GM23338 (cell line): ENCODE measurements at regions not wholly inside any gene's neighbourhood (a gene's known extent, or its start where the extent isn't known, plus 50 kb on each side); places are given as distances from the start of the nearest gene placed in this dataset.

Experiments used
- ATAC-seq: fragments of 200-7000 bp; cut with Tn5 transposase; 3 replicates; pipeline ENCODE4 v1.9.1; 2020
- DNase-seq: peaks from one replicate; pipeline ENCODE4 v3.0.0-alpha.2; 2015; ENCODE audit warnings: low spot score
- H2AFZ ChIP-seq: fragments of 200-600 bp; sonication (generic); 2 replicates; pipeline ENCODE4 v1.8.0; 2016; ENCODE audit warnings: antibody characterized with exemption, mild to moderate bottlenecking, moderate library complexity
- H3F3A ChIP-seq: fragments of 200-600 bp; sonication (generic); replicated peaks from 2 replicates; pipeline ENCODE4 v1.8.0; 2017; ENCODE audit warnings: antibody characterized with exemption, mixed run types, low read depth
- H3K27ac ChIP-seq: fragments of 200-600 bp; sonication (generic); 2 replicates; pipeline ENCODE4 v1.6.1; 2016; ENCODE audit warnings: low read depth
- H3K27me3 ChIP-seq: fragments of 200-600 bp; sonication (generic); 2 replicates; pipeline ENCODE4 v1.8.0; 2016; ENCODE audit warnings: mild to moderate bottlenecking, mixed run types, moderate library complexity; ENCODE audit not compliant: insufficient read depth
- H3K36me3 ChIP-seq: fragments of 200-600 bp; sonication (generic); 2 replicates; pipeline ENCODE4 v1.8.0; 2016; ENCODE audit warnings: mild to moderate bottlenecking; ENCODE audit not compliant: insufficient read depth
- H3K4me1 ChIP-seq: fragments of 200-600 bp; sonication (generic); 2 replicates; pipeline ENCODE4 v1.8.0; 2016; ENCODE audit warnings: mild to moderate bottlenecking, moderate library complexity; ENCODE audit not compliant: insufficient read depth
- H3K4me2 ChIP-seq: fragments of 200-600 bp; sonication (generic); 2 replicates; pipeline ENCODE4 v1.7.1; 2017; ENCODE audit warnings: mixed run types
- H3K4me3 ChIP-seq: fragments of 200-600 bp; sonication (generic); 2 replicates; pipeline ENCODE4 v1.6.1; 2016; ENCODE audit warnings: mixed run types
- H3K79me2 ChIP-seq: fragments of 200-600 bp; sonication (generic); replicated peaks from 2 replicates; pipeline ENCODE4 v1.8.0; 2017; ENCODE audit warnings: mild to moderate bottlenecking; ENCODE audit not compliant: insufficient read depth
- H3K9me2 ChIP-seq: fragments of 200-600 bp; sonication (generic); 2 replicates; pipeline ENCODE4 v1.8.0; 2017; ENCODE audit not compliant: insufficient read depth
- H4K20me1 ChIP-seq: fragments of 200-600 bp; sonication (generic); replicated peaks from 2 replicates; pipeline ENCODE4 v1.8.0; 2017; ENCODE audit warnings: mild to moderate bottlenecking; ENCODE audit not compliant: insufficient read depth
- H3K27ac Mint-ChIP-seq: 2 replicates; pipeline ENCODE4 v1.8.0; 2020; ENCODE audit warnings: inconsistent platforms, mild to moderate bottlenecking, moderate library complexity, mixed read lengths
- H3K27me3 Mint-ChIP-seq: 3 replicates; pipeline ENCODE4 v1.8.0; 2022; ENCODE audit warnings: low read depth, mild to moderate bottlenecking, moderate library complexity, mixed read lengths, inconsistent platforms; ENCODE audit not compliant: insufficient read depth, poor library complexity
- H3K36me3 Mint-ChIP-seq: 3 replicates; pipeline ENCODE4 v1.8.0; 2021; ENCODE audit warnings: low read depth, mild to moderate bottlenecking, inconsistent platforms, moderate library complexity, mixed read lengths
- H3K4me1 Mint-ChIP-seq: 3 replicates; pipeline ENCODE4 v1.8.0; 2020; ENCODE audit warnings: mild to moderate bottlenecking, inconsistent platforms, mixed read lengths
- H3K4me3 Mint-ChIP-seq: 3 replicates; pipeline ENCODE4 v1.8.0; 2021; ENCODE audit warnings: moderate library complexity, mild to moderate bottlenecking, inconsistent platforms, mixed read lengths
- H3K9me3 Mint-ChIP-seq: 3 replicates; pipeline ENCODE4 v1.8.0; 2020; ENCODE audit warnings: moderate library complexity, mild to moderate bottlenecking, inconsistent platforms, mixed read lengths
- EZH2 ChIP-seq: fragments of 200-600 bp; sonication (generic); IDR thresholded peaks from one replicate; pipeline ENCODE4 v1.8.0; 2017; ENCODE audit warnings: antibody characterized with exemption, mild to moderate bottlenecking, low read depth; ENCODE audit not compliant: unreplicated experiment
- JUNB ChIP-seq: IDR thresholded peaks from one replicate; pipeline ENCODE4 v1.6.1; 2016; ENCODE audit warnings: antibody characterized with exemption; ENCODE audit not compliant: unreplicated experiment
- NANOG ChIP-seq: IDR thresholded peaks from 2 replicates; pipeline ENCODE4 v1.6.1; 2016; ENCODE audit warnings: antibody characterized with exemption, borderline replicate concordance
- POLR2AphosphoS5 ChIP-seq: IDR thresholded peaks from 2 replicates; pipeline ENCODE4 v1.6.1; 2016; ENCODE audit warnings: antibody characterized with exemption, low read depth
- STAT1 ChIP-seq: IDR thresholded peaks from one replicate; pipeline ENCODE4 v1.6.1; 2016; ENCODE audit warnings: antibody characterized with exemption; ENCODE audit not compliant: unreplicated experiment
- ZNF114 ChIP-seq: fragments of 250-450 bp; sonication (Bioruptor Pico); IDR thresholded peaks from 2 replicates; pipeline ENCODE4 v1.5.0; 2020; ENCODE audit warnings: mild to moderate bottlenecking, moderate library complexity
- TF ChIP-seq, protein P1 (sequence below): IDR thresholded peaks from one replicate; pipeline ENCODE4 v1.6.1; 2018; ENCODE audit warnings: antibody characterized with exemption; ENCODE audit not compliant: unreplicated experiment
- TF ChIP-seq, protein P2 (sequence below): IDR thresholded peaks from 2 replicates; pipeline ENCODE4 v1.6.1; 2016; ENCODE audit warnings: antibody characterized with exemption
- TF ChIP-seq, protein P3 (sequence below): fragments of 250-450 bp; sonication (Bioruptor Pico); IDR thresholded peaks from 2 replicates; pipeline ENCODE4 v1.5.0; 2020; ENCODE audit warnings: mild to moderate bottlenecking, moderate library complexity

DNA sequence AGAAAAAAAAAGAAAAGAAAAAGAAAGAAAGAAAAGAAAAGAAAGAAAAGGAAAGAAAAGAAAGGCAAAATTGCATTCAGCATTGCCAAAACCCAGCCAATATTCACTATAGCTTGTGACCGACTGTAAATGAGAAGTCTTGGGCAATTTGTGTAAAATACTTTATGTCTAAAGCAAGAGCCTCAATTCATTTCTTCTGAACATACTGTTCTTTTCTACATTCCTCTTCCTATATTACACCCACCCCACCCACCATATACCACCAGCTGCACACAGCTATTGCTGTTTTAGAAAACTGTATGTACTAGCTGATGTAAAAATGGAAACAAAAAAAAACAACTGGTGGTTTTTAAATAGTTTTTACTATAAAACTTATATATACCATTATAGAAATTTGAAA, 156.9 kb upstream of the TTC29 start:
- H3K4me3 ChIP-seq: no peak overlapping the region
- H3K36me3 Mint-ChIP-seq: no peaks in the 10 kb centered on the region; the same call in 2 of the 3 replicates
- H3K27me3 ChIP-seq: no peaks in the 10 kb centered on the region
- H3K9me3 Mint-ChIP-seq: no peaks in the 10 kb centered on the region
- no peaks in the 10 kb centered on the region for H4K20me1 ChIP-seq
- H3K79me2 ChIP-seq: no peaks in the 10 kb centered on the region
- no peak overlapping the region for H3K27ac Mint-ChIP-seq
- no peaks in the 10 kb centered on the region for H3K36me3 ChIP-seq
- TF ChIP-seq, protein P1, sequence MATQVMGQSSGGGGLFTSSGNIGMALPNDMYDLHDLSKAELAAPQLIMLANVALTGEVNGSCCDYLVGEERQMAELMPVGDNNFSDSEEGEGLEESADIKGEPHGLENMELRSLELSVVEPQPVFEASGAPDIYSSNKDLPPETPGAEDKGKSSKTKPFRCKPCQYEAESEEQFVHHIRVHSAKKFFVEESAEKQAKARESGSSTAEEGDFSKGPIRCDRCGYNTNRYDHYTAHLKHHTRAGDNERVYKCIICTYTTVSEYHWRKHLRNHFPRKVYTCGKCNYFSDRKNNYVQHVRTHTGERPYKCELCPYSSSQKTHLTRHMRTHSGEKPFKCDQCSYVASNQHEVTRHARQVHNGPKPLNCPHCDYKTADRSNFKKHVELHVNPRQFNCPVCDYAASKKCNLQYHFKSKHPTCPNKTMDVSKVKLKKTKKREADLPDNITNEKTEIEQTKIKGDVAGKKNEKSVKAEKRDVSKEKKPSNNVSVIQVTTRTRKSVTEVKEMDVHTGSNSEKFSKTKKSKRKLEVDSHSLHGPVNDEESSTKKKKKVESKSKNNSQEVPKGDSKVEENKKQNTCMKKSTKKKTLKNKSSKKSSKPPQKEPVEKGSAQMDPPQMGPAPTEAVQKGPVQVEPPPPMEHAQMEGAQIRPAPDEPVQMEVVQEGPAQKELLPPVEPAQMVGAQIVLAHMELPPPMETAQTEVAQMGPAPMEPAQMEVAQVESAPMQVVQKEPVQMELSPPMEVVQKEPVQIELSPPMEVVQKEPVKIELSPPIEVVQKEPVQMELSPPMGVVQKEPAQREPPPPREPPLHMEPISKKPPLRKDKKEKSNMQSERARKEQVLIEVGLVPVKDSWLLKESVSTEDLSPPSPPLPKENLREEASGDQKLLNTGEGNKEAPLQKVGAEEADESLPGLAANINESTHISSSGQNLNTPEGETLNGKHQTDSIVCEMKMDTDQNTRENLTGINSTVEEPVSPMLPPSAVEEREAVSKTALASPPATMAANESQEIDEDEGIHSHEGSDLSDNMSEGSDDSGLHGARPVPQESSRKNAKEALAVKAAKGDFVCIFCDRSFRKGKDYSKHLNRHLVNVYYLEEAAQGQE: no peak
- TF ChIP-seq EZH2: no peak
- TF ChIP-seq, protein P2, sequence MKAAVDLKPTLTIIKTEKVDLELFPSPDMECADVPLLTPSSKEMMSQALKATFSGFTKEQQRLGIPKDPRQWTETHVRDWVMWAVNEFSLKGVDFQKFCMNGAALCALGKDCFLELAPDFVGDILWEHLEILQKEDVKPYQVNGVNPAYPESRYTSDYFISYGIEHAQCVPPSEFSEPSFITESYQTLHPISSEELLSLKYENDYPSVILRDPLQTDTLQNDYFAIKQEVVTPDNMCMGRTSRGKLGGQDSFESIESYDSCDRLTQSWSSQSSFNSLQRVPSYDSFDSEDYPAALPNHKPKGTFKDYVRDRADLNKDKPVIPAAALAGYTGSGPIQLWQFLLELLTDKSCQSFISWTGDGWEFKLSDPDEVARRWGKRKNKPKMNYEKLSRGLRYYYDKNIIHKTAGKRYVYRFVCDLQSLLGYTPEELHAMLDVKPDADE: no peak
- TF ChIP-seq JUNB: no peak
- TF ChIP-seq ZNF114 (CRISPR knock-in tag): no peak
- TF ChIP-seq POLR2AphosphoS5: no peak
- no peak for TF ChIP-seq STAT1
- TF ChIP-seq, protein P3, sequence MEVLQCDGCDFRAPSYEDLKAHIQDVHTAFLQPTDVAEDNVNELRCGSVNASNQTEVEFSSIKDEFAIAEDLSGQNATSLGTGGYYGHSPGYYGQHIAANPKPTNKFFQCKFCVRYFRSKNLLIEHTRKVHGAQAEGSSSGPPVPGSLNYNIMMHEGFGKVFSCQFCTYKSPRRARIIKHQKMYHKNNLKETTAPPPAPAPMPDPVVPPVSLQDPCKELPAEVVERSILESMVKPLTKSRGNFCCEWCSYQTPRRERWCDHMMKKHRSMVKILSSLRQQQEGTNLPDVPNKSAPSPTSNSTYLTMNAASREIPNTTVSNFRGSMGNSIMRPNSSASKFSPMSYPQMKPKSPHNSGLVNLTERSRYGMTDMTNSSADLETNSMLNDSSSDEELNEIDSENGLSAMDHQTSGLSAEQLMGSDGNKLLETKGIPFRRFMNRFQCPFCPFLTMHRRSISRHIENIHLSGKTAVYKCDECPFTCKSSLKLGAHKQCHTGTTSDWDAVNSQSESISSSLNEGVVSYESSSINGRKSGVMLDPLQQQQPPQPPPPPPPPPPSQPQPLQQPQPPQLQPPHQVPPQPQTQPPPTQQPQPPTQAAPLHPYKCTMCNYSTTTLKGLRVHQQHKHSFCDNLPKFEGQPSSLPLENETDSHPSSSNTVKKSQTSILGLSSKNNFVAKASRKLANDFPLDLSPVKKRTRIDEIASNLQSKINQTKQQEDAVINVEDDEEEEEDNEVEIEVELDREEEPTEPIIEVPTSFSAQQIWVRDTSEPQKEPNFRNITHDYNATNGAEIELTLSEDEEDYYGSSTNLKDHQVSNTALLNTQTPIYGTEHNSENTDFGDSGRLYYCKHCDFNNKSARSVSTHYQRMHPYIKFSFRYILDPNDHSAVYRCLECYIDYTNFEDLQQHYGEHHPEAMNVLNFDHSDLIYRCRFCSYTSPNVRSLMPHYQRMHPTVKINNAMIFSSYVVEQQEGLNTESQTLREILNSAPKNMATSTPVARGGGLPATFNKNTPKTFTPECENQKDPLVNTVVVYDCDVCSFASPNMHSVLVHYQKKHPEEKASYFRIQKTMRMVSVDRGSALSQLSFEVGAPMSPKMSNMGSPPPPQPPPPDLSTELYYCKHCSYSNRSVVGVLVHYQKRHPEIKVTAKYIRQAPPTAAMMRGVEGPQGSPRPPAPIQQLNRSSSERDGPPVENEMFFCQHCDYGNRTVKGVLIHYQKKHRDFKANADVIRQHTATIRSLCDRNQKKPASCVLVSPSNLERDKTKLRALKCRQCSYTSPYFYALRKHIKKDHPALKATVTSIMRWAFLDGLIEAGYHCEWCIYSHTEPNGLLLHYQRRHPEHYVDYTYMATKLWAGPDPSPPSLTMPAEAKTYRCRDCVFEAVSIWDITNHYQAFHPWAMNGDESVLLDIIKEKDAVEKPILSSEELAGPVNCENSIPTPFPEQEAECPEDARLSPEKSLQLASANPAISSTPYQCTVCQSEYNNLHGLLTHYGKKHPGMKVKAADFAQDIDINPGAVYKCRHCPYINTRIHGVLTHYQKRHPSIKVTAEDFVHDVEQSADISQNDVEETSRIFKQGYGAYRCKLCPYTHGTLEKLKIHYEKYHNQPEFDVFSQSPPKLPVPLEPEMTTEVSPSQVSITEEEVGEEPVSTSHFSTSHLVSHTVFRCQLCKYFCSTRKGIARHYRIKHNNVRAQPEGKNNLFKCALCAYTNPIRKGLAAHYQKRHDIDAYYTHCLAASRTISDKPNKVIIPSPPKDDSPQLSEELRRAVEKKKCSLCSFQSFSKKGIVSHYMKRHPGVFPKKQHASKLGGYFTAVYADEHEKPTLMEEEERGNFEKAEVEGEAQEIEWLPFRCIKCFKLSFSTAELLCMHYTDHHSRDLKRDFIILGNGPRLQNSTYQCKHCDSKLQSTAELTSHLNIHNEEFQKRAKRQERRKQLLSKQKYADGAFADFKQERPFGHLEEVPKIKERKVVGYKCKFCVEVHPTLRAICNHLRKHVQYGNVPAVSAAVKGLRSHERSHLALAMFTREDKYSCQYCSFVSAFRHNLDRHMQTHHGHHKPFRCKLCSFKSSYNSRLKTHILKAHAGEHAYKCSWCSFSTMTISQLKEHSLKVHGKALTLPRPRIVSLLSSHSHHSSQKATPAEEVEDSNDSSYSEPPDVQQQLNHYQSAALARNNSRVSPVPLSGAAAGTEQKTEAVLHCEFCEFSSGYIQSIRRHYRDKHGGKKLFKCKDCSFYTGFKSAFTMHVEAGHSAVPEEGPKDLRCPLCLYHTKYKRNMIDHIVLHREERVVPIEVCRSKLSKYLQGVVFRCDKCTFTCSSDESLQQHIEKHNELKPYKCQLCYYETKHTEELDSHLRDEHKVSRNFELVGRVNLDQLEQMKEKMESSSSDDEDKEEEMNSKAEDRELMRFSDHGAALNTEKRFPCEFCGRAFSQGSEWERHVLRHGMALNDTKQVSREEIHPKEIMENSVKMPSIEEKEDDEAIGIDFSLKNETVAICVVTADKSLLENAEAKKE (CRISPR knock-in tag): no peak
- TF ChIP-seq NANOG: no peak
- H3K4me1 Mint-ChIP-seq: peaks cover 2% of the 10 kb centered on the region; the same call in 1 of the 3 replicates
- DNase-seq: no peak
- H3K27ac ChIP-seq: no peak overlapping the region
- H3K27me3 Mint-ChIP-seq: peaks cover 4% of the 10 kb centered on the region
- H3K4me1 ChIP-seq: no peaks in the 10 kb centered on the region
- no peak overlapping the region for H3K4me2 ChIP-seq
- no peaks in the 10 kb centered on the region for H3K9me2 ChIP-seq
- H2AFZ ChIP-seq: no peak overlapping the region
- ATAC-seq: no peak
- H3K4me3 Mint-ChIP-seq: no peak overlapping the region
- no peaks in the 10 kb centered on the region for H3F3A ChIP-seq
